ENCODE measurements at regions not wholly inside any gene's neighbourhood (a gene's known extent, or its start where the extent isn't known, plus 50 kb on each side); places are given as distances from the start of the nearest gene placed in this dataset.

GRCh38 chr4:62970846-62971245, 1438.4 kb downstream of the TECRL start:
- no peak for FAIRE-seq

- no peak for FAIRE-seq
These were observed 1448.8 kb downstream of the TECRL start for GRCh38 chr4:62960415-62960814.

GRCh38 chr4:62953752-62954151, 1455.5 kb downstream of the TECRL start:
- FAIRE-seq = no peak

GRCh38 chr4:62952366-62952765, 1456.9 kb downstream of the TECRL start:
- no peak for FAIRE-seq

GRCh38 chr4:62948108-62948507, 1461.1 kb downstream of the TECRL start:
- FAIRE-seq = no peak

GRCh38 chr4:62940229-62940628, 1469.0 kb downstream of the TECRL start:
- no peak for FAIRE-seq

- FAIRE-seq = no peak
These were observed 1478.4 kb downstream of the TECRL start for GRCh38 chr4:62930884-62931283.

GRCh38 chr4:62928483-62928882, 1480.8 kb downstream of the TECRL start:
- no peak for FAIRE-seq

GRCh38 chr4:62927574-62927973, 1481.7 kb downstream of the TECRL start:
- no peak for FAIRE-seq

- FAIRE-seq = no peak
These were observed 1485.5 kb downstream of the TECRL start for GRCh38 chr4:62923783-62924182.

GRCh38 chr4:62917649-62918048, 1491.6 kb downstream of the TECRL start:
- peak; percentile 52 for FAIRE-seq

GRCh38 chr4:62914758-62915157, 1494.5 kb downstream of the TECRL start:
- no peak for FAIRE-seq

- no peak for FAIRE-seq
These were observed 1496.2 kb downstream of the TECRL start for GRCh38 chr4:62913065-62913464.

- FAIRE-seq = no peak
These were observed 1496.7 kb downstream of the TECRL start for GRCh38 chr4:62912531-62912930.

GRCh38 chr4:62909238-62909637, 1500.0 kb downstream of the TECRL start:
- no peak for FAIRE-seq

GRCh38 chr4:62901101-62901500, 1508.1 kb downstream of the TECRL start:
- FAIRE-seq = no peak

GRCh38 chr4:62899646-62900364, 1509.4 kb downstream of the TECRL start:
- FAIRE-seq = no peak

- FAIRE-seq = no peak
These were observed 1511.1 kb downstream of the TECRL start for GRCh38 chr4:62898115-62898514.

- FAIRE-seq = no peak
These were observed 1512.5 kb downstream of the TECRL start for GRCh38 chr4:62896721-62897120.

- no peak for FAIRE-seq
These were observed 1527.3 kb downstream of the TECRL start for GRCh38 chr4:62881901-62882300.

GRCh38 chr4:62881210-62881609, 1528.0 kb downstream of the TECRL start:
- FAIRE-seq = no peak

GRCh38 chr4:62872856-62873255, 1536.4 kb downstream of the TECRL start:
- no peak for FAIRE-seq

GRCh38 chr4:62871078-62871477, 1538.2 kb downstream of the TECRL start:
- no peak for FAIRE-seq

GRCh38 chr4:62870451-62870850, 1538.8 kb downstream of the TECRL start:
- FAIRE-seq = no peak

- FAIRE-seq = no peak
These were observed 1544.0 kb downstream of the TECRL start for GRCh38 chr4:62865261-62865660.
